ENCODE measurements at regions not wholly inside any gene's neighbourhood (a gene's known extent, or its start where the extent isn't known, plus 50 kb on each side); places are given as distances from the start of the nearest gene placed in this dataset.

- Histone ChIP-seq H3K27ac (no peak overlapping the region), H3K4me2 (no peak overlapping the region), H3K27me3 (no peaks in the 10 kb centered on the region), H3K36me3 (no peaks in the 10 kb centered on the region), H3K9ac (no peak overlapping the region), H3F3A (ENCODE audit: low read depth) (no peaks in the 10 kb centered on the region), H4K20me1 (ENCODE audit: low read depth) (no peaks in the 10 kb centered on the region), H3K79me2 (ENCODE audit: low read depth) (no peaks in the 10 kb centered on the region), H3K4me1 (peaks cover 2% of the 10 kb centered on the region), H3K9me3 (ENCODE audit: low read depth) (no peaks in the 10 kb centered on the region), H3K4me3 (no peak overlapping the region), H2AFZ (replicated peaks) (no peak overlapping the region)
- TF ChIP-seq EZH2phosphoT487 (IDR thresholded peaks at IDR 0.05) = no peak
- TF ChIP-seq EZH2 (IDR thresholded peaks at IDR 0.05) = no peak
- Mint-ChIP-seq H3K27me3 (ENCODE audit: insufficient read depth, low read depth) (peaks cover 11% of the 10 kb centered on the region), H3K4me3 (no peak overlapping the region), H3K27ac (no peak overlapping the region), H3K4me1 (peaks cover 10% of the 10 kb centered on the region), H3K36me3 (no peaks in the 10 kb centered on the region), H3K9me3 (no peaks in the 10 kb centered on the region)
- no peak for DNase-seq (ENCODE audit: low spot score)
Observed at GRCh38 chr17:36679815-36680467, 78.6 kb downstream of the MRM1 start.

GRCh38 chr17:36680701-36681202 lies 79.4 kb downstream of the MRM1 start:
- H3K27me3 Mint-ChIP-seq (ENCODE audit: insufficient read depth, low read depth) = peaks cover 14% of the 10 kb centered on the region
- Histone ChIP-seq H3K79me2 (ENCODE audit: low read depth) (no peaks in the 10 kb centered on the region), H3K4me2 (no peak overlapping the region), H2AFZ (replicated peaks) (no peak overlapping the region), H3K27me3 (no peaks in the 10 kb centered on the region), H3K4me1 (peaks cover 3% of the 10 kb centered on the region), H3K9me3 (ENCODE audit: low read depth) (no peaks in the 10 kb centered on the region), H4K20me1 (ENCODE audit: low read depth) (no peaks in the 10 kb centered on the region), H3K9ac (no peak overlapping the region), H3K4me3 (no peak overlapping the region), H3K36me3 (no peaks in the 10 kb centered on the region), H3F3A (ENCODE audit: low read depth) (no peaks in the 10 kb centered on the region), H3K27ac (no peak overlapping the region)
- no peak overlapping the region for H3K27ac Mint-ChIP-seq
- no peak for DNase-seq (ENCODE audit: low spot score)
- H3K4me3 Mint-ChIP-seq = no peak overlapping the region
- no peaks in the 10 kb centered on the region for H3K9me3 Mint-ChIP-seq
- no peaks in the 10 kb centered on the region for H3K36me3 Mint-ChIP-seq
- no peak for TF ChIP-seq EZH2phosphoT487 (IDR thresholded peaks at IDR 0.05)
- no peak for TF ChIP-seq EZH2 (IDR thresholded peaks at IDR 0.05)
- no peak for TF ChIP-seq CTCF (IDR thresholded peaks at IDR 0.05)
- H3K4me1 Mint-ChIP-seq = peaks cover 10% of the 10 kb centered on the region

- no peak overlapping the region for H3K27ac Mint-ChIP-seq
- H3K79me2 ChIP-seq (ENCODE audit: low read depth) = no peaks in the 10 kb centered on the region
- no peaks in the 10 kb centered on the region for H3K9me3 Mint-ChIP-seq
- no peak overlapping the region for H3K4me2 ChIP-seq
- TF ChIP-seq EZH2phosphoT487 (IDR thresholded peaks at IDR 0.05) (no peak), EZH2 (IDR thresholded peaks at IDR 0.05) (no peak), CTCF (IDR thresholded peaks at IDR 0.05) (no peak)
- H3K9ac ChIP-seq = no peak overlapping the region
- H3K4me3 Mint-ChIP-seq = no peak overlapping the region
- peaks cover 15% of the 10 kb centered on the region for H3K4me1 Mint-ChIP-seq
- H3K9me3 ChIP-seq (ENCODE audit: low read depth) = no peaks in the 10 kb centered on the region
- H3K27me3 Mint-ChIP-seq (ENCODE audit: insufficient read depth, low read depth) = peaks cover 13% of the 10 kb centered on the region
- peaks cover 19% of the 10 kb centered on the region for H3K4me1 ChIP-seq
- no peaks in the 10 kb centered on the region for H3K36me3 Mint-ChIP-seq
- DNase-seq (ENCODE audit: low spot score) = no peak
- H3F3A ChIP-seq (ENCODE audit: low read depth) = peaks cover 14% of the 10 kb centered on the region
- H4K20me1 ChIP-seq (ENCODE audit: low read depth) = no peaks in the 10 kb centered on the region
- H3K4me3 ChIP-seq = no peak overlapping the region
- no peak overlapping the region for H3K27ac ChIP-seq
- H2AFZ ChIP-seq (replicated peaks) = no peak overlapping the region
- H3K36me3 ChIP-seq = no peaks in the 10 kb centered on the region
- H3K27me3 ChIP-seq = no peaks in the 10 kb centered on the region
Observed at GRCh38 chr17:36682773-36683172, 81.4 kb downstream of the MRM1 start.

- Mint-ChIP-seq H3K4me1 (peaks cover 18% of the 10 kb centered on the region), H3K4me3 (no peak overlapping the region), H3K9me3 (no peaks in the 10 kb centered on the region), H3K27me3 (ENCODE audit: insufficient read depth, low read depth) (peaks cover 9% of the 10 kb centered on the region), H3K27ac (no peak overlapping the region), H3K36me3 (no peaks in the 10 kb centered on the region)
- H3F3A ChIP-seq (ENCODE audit: low read depth) = peaks cover 18% of the 10 kb centered on the region
- H3K4me3 ChIP-seq = no peak overlapping the region
- no peaks in the 10 kb centered on the region for H4K20me1 ChIP-seq (ENCODE audit: low read depth)
- no peak overlapping the region for H3K4me2 ChIP-seq
- H2AFZ ChIP-seq (replicated peaks) = no peak overlapping the region
- no peak overlapping the region for H3K27ac ChIP-seq
- no peaks in the 10 kb centered on the region for H3K79me2 ChIP-seq (ENCODE audit: low read depth)
- H3K4me1 ChIP-seq = peaks cover 21% of the 10 kb centered on the region
- H3K9me3 ChIP-seq (ENCODE audit: low read depth) = no peaks in the 10 kb centered on the region
- no peaks in the 10 kb centered on the region for H3K36me3 ChIP-seq
- DNase-seq (ENCODE audit: low spot score) = no peak
- no peak overlapping the region for H3K9ac ChIP-seq
- TF ChIP-seq EZH2 (IDR thresholded peaks at IDR 0.05) = no peak
- no peak for TF ChIP-seq CTCF (IDR thresholded peaks at IDR 0.05)
- no peak for TF ChIP-seq EZH2phosphoT487 (IDR thresholded peaks at IDR 0.05)
- no peaks in the 10 kb centered on the region for H3K27me3 ChIP-seq
Observed at GRCh38 chr17:36683387-36683786, 82.0 kb downstream of the MRM1 start.

All from neural progenitor cell (in vitro differentiated cells).